Activated CD4-positive, alpha-beta T cell treated with anti-CD3 and anti-CD28 coated beads, Interleukin-2, amount 10 ng/mL, durations not matched to agents 7 days and 5 days (primary cell): ENCODE measurements at regions not wholly inside any gene's neighbourhood (a gene's known extent, or its start where the extent isn't known, plus 50 kb on each side); places are given as distances from the start of the nearest gene placed in this dataset.
"Not testable (repeated sequence)": the region's sequence is repeated elsewhere in the genome, so short reads cannot be mapped to it uniquely, and the experiment has no call there.

Experiments
- CTCF ChIA-PET: fragments of 350-600 bp; sonication (Branson Sonifier 250); formaldehyde crosslinking; loops from one replicate; lab custom pipeline; 2021; ENCODE audit warnings: antibody characterized with exemption; lab: Charles Lee
- POLR2A ChIA-PET: fragments of 350-600 bp; sonication (Branson Sonifier 250); formaldehyde crosslinking; loops from one replicate; lab custom pipeline; 2021; ENCODE audit warnings: antibody characterized with exemption; lab: Charles Lee
- DNase-seq: peaks from one replicate; pipeline ENCODE4 v3.0.0-alpha.2; 2020
- H3K27ac Mint-ChIP-seq: one replicate; pipeline ENCODE4 v1.8.0; 2021; ENCODE audit warnings: mild to moderate bottlenecking, moderate library complexity, mixed read lengths
- H3K27me3 Mint-ChIP-seq: one replicate; pipeline ENCODE4 v1.8.0; 2021; ENCODE audit warnings: mixed read lengths
- H3K36me3 Mint-ChIP-seq: one replicate; pipeline ENCODE4 v1.8.0; 2021; ENCODE audit warnings: low read depth, mixed read lengths
- H3K4me1 Mint-ChIP-seq: one replicate; pipeline ENCODE4 v1.8.0; 2021; ENCODE audit warnings: mixed read lengths
- H3K4me3 Mint-ChIP-seq: one replicate; pipeline ENCODE4 v1.8.0; 2021; ENCODE audit warnings: mild to moderate bottlenecking, moderate library complexity, mixed read lengths
- H3K9me3 Mint-ChIP-seq: one replicate; pipeline ENCODE4 v1.8.0; 2021; ENCODE audit warnings: mixed read lengths

GRCh38 chr14:106507354-106507753, 981.0 kb downstream of the TMEM121 start:
- no peak for DNase-seq
- peaks cover 14% of the 10 kb centered on the region for H3K27me3 Mint-ChIP-seq
- H3K4me3 Mint-ChIP-seq: peak overlapping the region; percentile 60

GRCh38 chr14:106508216-106508615, 981.8 kb downstream of the TMEM121 start:
- Mint-ChIP-seq H3K27ac (peak overlapping the region; percentile 96), H3K27me3 (peaks cover 10% of the 10 kb centered on the region), H3K36me3 (no peaks in the 10 kb centered on the region), H3K4me3 (no peak overlapping the region), H3K9me3 (no peaks in the 10 kb centered on the region), H3K4me1 (peaks cover 70% of the 10 kb centered on the region)
- no peak for DNase-seq
- ChIA-PET POLR2A (no interaction called here), CTCF (interaction anchor here (0.6 to 8.3 kb wide), 14 partner anchors 10 to 338 kb away, joined by 3 to 90 read pairs (median 3); no protein-coding TSS in a partner anchor)

More at GRCh38 chr14:106507354-106507753, 981.0 kb downstream of the TMEM121 start:
- peak overlapping the region; percentile 96 for H3K27ac Mint-ChIP-seq
- POLR2A ChIA-PET: no interaction called here
- CTCF ChIA-PET: interaction anchor here (0.6 to 8.3 kb wide), 13 partner anchors 11 to 199 kb away, joined by 3 to 90 read pairs (median 4); no protein-coding TSS in a partner anchor
- H3K4me1 Mint-ChIP-seq: peaks cover 64% of the 10 kb centered on the region
- H3K9me3 Mint-ChIP-seq: no peaks in the 10 kb centered on the region
- no peaks in the 10 kb centered on the region for H3K36me3 Mint-ChIP-seq

- POLR2A ChIA-PET: no interaction called here
- peaks cover 6% of the 10 kb centered on the region for H3K27me3 Mint-ChIP-seq
- peak overlapping the region; percentile 37 for H3K27ac Mint-ChIP-seq
Measured at GRCh38 chr14:106509176-106509575, 982.8 kb downstream of the TMEM121 start.

GRCh38 chr14:106509807-106510206, 983.4 kb downstream of the TMEM121 start:
- Mint-ChIP-seq H3K9me3 (no peaks in the 10 kb centered on the region), H3K4me3 (no peak overlapping the region), H3K4me1 (peaks cover 73% of the 10 kb centered on the region), H3K27ac (no peak overlapping the region), H3K27me3 (peaks cover 3% of the 10 kb centered on the region), H3K36me3 (no peaks in the 10 kb centered on the region)
- ChIA-PET CTCF (interaction anchor here (0.6 to 8.3 kb wide), 4 partner anchors 19 to 154 kb away, joined by 4 to 90 read pairs (median 15); no protein-coding TSS in a partner anchor), POLR2A (no interaction called here)
- no peak for DNase-seq

More at GRCh38 chr14:106509176-106509575, 982.8 kb downstream of the TMEM121 start:
- DNase-seq: no peak
- Mint-ChIP-seq H3K4me3 (no peak overlapping the region), H3K9me3 (no peaks in the 10 kb centered on the region), H3K36me3 (no peaks in the 10 kb centered on the region), H3K4me1 (peaks cover 74% of the 10 kb centered on the region)
- CTCF ChIA-PET: interaction anchor here (0.6 to 8.3 kb wide), 8 partner anchors 9 to 339 kb away, joined by 3 to 90 read pairs (median 4); no protein-coding TSS in a partner anchor

GRCh38 chr14:106511006-106511799, 984.8 kb downstream of the TMEM121 start:
- Mint-ChIP-seq H3K9me3 (no peaks in the 10 kb centered on the region), H3K4me3 (peak overlapping the region; percentile 26), H3K27me3 (peaks cover 3% of the 10 kb centered on the region), H3K36me3 (no peaks in the 10 kb centered on the region), H3K4me1 (peaks cover 68% of the 10 kb centered on the region), H3K27ac (peak overlapping the region; percentile 88)
- POLR2A ChIA-PET: no interaction called here
- CTCF ChIA-PET: interaction anchor here (1.0 to 8.3 kb wide), 4 partner anchors 18 to 152 kb away, joined by 3 to 90 read pairs (median 6); no protein-coding TSS in a partner anchor
- peak; percentile 78 for DNase-seq

- no peaks in the 10 kb centered on the region for H3K9me3 Mint-ChIP-seq
- peaks cover 62% of the 10 kb centered on the region for H3K4me1 Mint-ChIP-seq
- CTCF ChIA-PET: interaction anchor here (1.0 to 8.3 kb wide), 3 partner anchors 19 to 152 kb away, joined by 3 to 90 read pairs (median 9); no protein-coding TSS in a partner anchor
- H3K27ac Mint-ChIP-seq: peak overlapping the region; percentile 88
- H3K4me3 Mint-ChIP-seq: no peak overlapping the region
- peaks cover 7% of the 10 kb centered on the region for H3K27me3 Mint-ChIP-seq
- no peaks in the 10 kb centered on the region for H3K36me3 Mint-ChIP-seq
- POLR2A ChIA-PET: no interaction called here
- DNase-seq: no peak
Measured at GRCh38 chr14:106511800-106512198, 985.4 kb downstream of the TMEM121 start.

GRCh38 chr14:106513302-106513701, 986.9 kb downstream of the TMEM121 start:
- Mint-ChIP-seq H3K9me3 (no peaks in the 10 kb centered on the region), H3K36me3 (no peaks in the 10 kb centered on the region), H3K27me3 (peaks cover 13% of the 10 kb centered on the region), H3K4me3 (no peak overlapping the region), H3K27ac (no peak overlapping the region), H3K4me1 (peaks cover 59% of the 10 kb centered on the region)
- no peak for DNase-seq
- CTCF ChIA-PET: interaction anchor here (0.6 to 2.4 kb wide), 2 partner anchors 9 to 96 kb away, joined by 5 to 15 read pairs; no protein-coding TSS in a partner anchor
- POLR2A ChIA-PET: no interaction called here

- Mint-ChIP-seq H3K27ac (no peak overlapping the region), H3K27me3 (peaks cover 33% of the 10 kb centered on the region), H3K36me3 (no peaks in the 10 kb centered on the region), H3K9me3 (no peaks in the 10 kb centered on the region), H3K4me1 (peaks cover 18% of the 10 kb centered on the region), H3K4me3 (no peak overlapping the region)
- POLR2A ChIA-PET: no interaction called here
- DNase-seq: peak; percentile 88
- CTCF ChIA-PET: interaction anchor here (0.7 to 1.8 kb wide), 10 partner anchors 10 to 210 kb away, joined by 3 to 11 read pairs (median 5); no protein-coding TSS in a partner anchor
Measured at GRCh38 chr14:106518054-106518943, 991.9 kb downstream of the TMEM121 start.

- POLR2A ChIA-PET, H3K36me3 Mint-ChIP-seq, DNase-seq, H3K4me3 Mint-ChIP-seq, H3K9me3 Mint-ChIP-seq, H3K27ac Mint-ChIP-seq: not testable (repeated sequence)
- Mint-ChIP-seq H3K27me3 (peaks cover 32% of the 10 kb centered on the region), H3K4me1 (peaks cover 14% of the 10 kb centered on the region)
- CTCF ChIA-PET: interaction anchor here (0.7 to 1.1 kb wide), 3 partner anchors 14 to 1146 kb away, joined by 3 read pairs; no protein-coding TSS in a partner anchor
Measured at GRCh38 chr14:106522118-106522517, 995.7 kb downstream of the TMEM121 start.

- Mint-ChIP-seq H3K36me3 (no peaks in the 10 kb centered on the region), H3K9me3 (no peaks in the 10 kb centered on the region), H3K27me3 (peaks cover 32% of the 10 kb centered on the region), H3K4me1 (peaks cover 5% of the 10 kb centered on the region), H3K4me3 (no peak overlapping the region), H3K27ac (no peak overlapping the region)
- POLR2A ChIA-PET: no interaction called here
- DNase-seq: no peak
- CTCF ChIA-PET: interaction anchor here (1.1 kb wide), 2 partner anchors 13 to 105 kb away, joined by 3 read pairs; no protein-coding TSS in a partner anchor
Measured at GRCh38 chr14:106522990-106523389, 996.6 kb downstream of the TMEM121 start.

GRCh38 chr14:106528717-106529116, 1002.3 kb downstream of the TMEM121 start:
- Mint-ChIP-seq H3K36me3 (no peaks in the 10 kb centered on the region), H3K4me3 (no peak overlapping the region), H3K27me3 (peaks cover 36% of the 10 kb centered on the region), H3K4me1 (peaks cover 7% of the 10 kb centered on the region), H3K27ac (no peak overlapping the region), H3K9me3 (peaks cover 6% of the 10 kb centered on the region)
- ChIA-PET POLR2A (no interaction called here), CTCF (interaction anchor here (0.6 to 7.4 kb wide), 3 partner anchors 75 to 163 kb away, joined by 3 to 41 read pairs (median 4); no protein-coding TSS in a partner anchor)
- DNase-seq: no peak

GRCh38 chr14:106530031-106530422, 1003.6 kb downstream of the TMEM121 start:
- Mint-ChIP-seq H3K4me3 (no peak overlapping the region), H3K27ac (no peak overlapping the region), H3K4me1 (peaks cover 7% of the 10 kb centered on the region), H3K36me3 (no peaks in the 10 kb centered on the region), H3K9me3 (peaks cover 6% of the 10 kb centered on the region), H3K27me3 (peaks cover 38% of the 10 kb centered on the region)
- DNase-seq: no peak
- ChIA-PET POLR2A (no interaction called here), CTCF (interaction anchor here (0.6 to 7.4 kb wide), 6 partner anchors 12 to 1468 kb away, joined by 3 to 41 read pairs (median 4); no protein-coding TSS in a partner anchor)
